ENCODE measurements at regions not wholly inside any gene's neighbourhood (a gene's known extent, or its start where the extent isn't known, plus 50 kb on each side); places are given as distances from the start of the nearest gene placed in this dataset.

GRCh38 chr9:104417296-104417695 lies 86.8 kb upstream of the OR13F1 start:
- TF ChIP-seq EZH2 (IDR thresholded peaks at IDR 0.05; ENCODE audit: borderline replicate concordance, low read length) = no peak
- no peak for TF ChIP-seq CTCF (conservative IDR thresholded peaks at IDR 0.05 in 1 of 2, IDR thresholded peaks at IDR 0.05 in 1 of 2; ENCODE audit: extremely low read depth in 1 of 2, insufficient read depth in 1 of 2, low read depth in 1 of 2, low read length in 2 of 2)
